Parathyroid adenoma (tissue), 2 donors: ENCODE measurements at regions not wholly inside any gene's neighbourhood (a gene's known extent, or its start where the extent isn't known, plus 50 kb on each side); places are given as distances from the start of the nearest gene placed in this dataset.

ENCODE experiments used
- H2AFZ ChIP-seq: fragments of 300-600 bp; sonication (generic); one replicate; pipeline ENCODE4 v1.7.0; 2017; ENCODE audit warnings: antibody characterized with exemption, mild to moderate bottlenecking
- H3K27ac ChIP-seq: fragments of 300-600 bp; sonication (generic); one replicate; pipeline ENCODE4 v1.7.0; 2017
- H3K27me3 ChIP-seq: fragments of 300-600 bp; sonication (generic); one replicate; pipeline ENCODE4 v1.7.0; 2017; ENCODE audit warnings: low read length; ENCODE audit not compliant: control insufficient read depth, insufficient read depth
- H3K36me3 ChIP-seq: fragments of 300-600 bp; sonication (generic); one replicate; pipeline ENCODE4 v1.7.0; 2017; ENCODE audit warnings: low read length; ENCODE audit not compliant: control insufficient read depth, insufficient read depth
- H3K4me1 ChIP-seq: fragments of 300-600 bp; sonication (generic); one replicate; pipeline ENCODE4 v1.7.0; 2017; ENCODE audit warnings: control low read depth
- H3K4me2 ChIP-seq: fragments of 300-600 bp; sonication (generic); one replicate; pipeline ENCODE4 v1.7.0; 2017; ENCODE audit warnings: low read length
- H3K4me3 ChIP-seq: fragments of 300-600 bp; sonication (generic); one replicate; pipeline ENCODE4 v1.7.0; 2017; ENCODE audit warnings: low read depth, low read length
- H3K79me2 ChIP-seq: fragments of 300-600 bp; sonication (generic); one replicate; pipeline ENCODE4 v1.7.0; 2017; ENCODE audit warnings: control low read depth
- H3K9ac ChIP-seq: fragments of 300-600 bp; sonication (generic); one replicate; pipeline ENCODE4 v1.7.0; 2017; ENCODE audit warnings: mild to moderate bottlenecking
- H3K9me3 ChIP-seq: fragments of 300-600 bp; sonication (generic); one replicate; pipeline ENCODE4 v1.7.0; 2017; ENCODE audit warnings: low read length; ENCODE audit not compliant: control insufficient read depth
- TF ChIP-seq, protein P1 (sequence below): fragments of 300-600 bp; sonication (generic); IDR thresholded peaks from one replicate; pipeline ENCODE4 v1.7.0; 2017; ENCODE audit warnings: antibody characterized with exemption, mild to moderate bottlenecking
- donor health status: primary hyperparathyroidism.

DNA sequence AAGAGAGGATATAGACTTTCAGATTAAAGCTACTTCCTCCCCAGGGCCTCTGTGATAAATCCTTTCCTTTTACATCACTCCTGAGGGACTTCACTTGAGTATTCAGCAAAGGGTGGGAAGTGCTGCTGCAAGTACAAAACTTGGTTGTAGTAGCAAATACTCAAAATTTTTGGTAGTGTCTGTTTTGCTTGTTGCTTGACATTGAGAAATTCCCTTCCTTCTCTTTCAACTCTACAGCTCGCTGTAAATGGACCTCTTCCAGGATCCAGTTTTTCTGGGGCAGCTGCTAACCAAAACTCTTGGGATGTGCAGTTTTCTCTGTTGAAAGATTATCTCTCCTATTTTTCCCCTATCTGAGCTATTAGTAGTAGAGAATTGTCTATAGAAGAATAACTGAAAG lies 472.0 kb downstream of the CD109 start:
- Histone ChIP-seq H3K79me2 (no peaks in the 10 kb centered on the region), H3K9ac (no peak overlapping the region), H3K27ac (no peak overlapping the region), H3K4me2 (no peak overlapping the region), H3K4me3 (no peak overlapping the region), H3K27me3 (no peaks in the 10 kb centered on the region), H3K36me3 (no peaks in the 10 kb centered on the region), H2AFZ (no peak overlapping the region), H3K9me3 (no peaks in the 10 kb centered on the region), H3K4me1 (no peaks in the 10 kb centered on the region)
- TF ChIP-seq, protein P1, sequence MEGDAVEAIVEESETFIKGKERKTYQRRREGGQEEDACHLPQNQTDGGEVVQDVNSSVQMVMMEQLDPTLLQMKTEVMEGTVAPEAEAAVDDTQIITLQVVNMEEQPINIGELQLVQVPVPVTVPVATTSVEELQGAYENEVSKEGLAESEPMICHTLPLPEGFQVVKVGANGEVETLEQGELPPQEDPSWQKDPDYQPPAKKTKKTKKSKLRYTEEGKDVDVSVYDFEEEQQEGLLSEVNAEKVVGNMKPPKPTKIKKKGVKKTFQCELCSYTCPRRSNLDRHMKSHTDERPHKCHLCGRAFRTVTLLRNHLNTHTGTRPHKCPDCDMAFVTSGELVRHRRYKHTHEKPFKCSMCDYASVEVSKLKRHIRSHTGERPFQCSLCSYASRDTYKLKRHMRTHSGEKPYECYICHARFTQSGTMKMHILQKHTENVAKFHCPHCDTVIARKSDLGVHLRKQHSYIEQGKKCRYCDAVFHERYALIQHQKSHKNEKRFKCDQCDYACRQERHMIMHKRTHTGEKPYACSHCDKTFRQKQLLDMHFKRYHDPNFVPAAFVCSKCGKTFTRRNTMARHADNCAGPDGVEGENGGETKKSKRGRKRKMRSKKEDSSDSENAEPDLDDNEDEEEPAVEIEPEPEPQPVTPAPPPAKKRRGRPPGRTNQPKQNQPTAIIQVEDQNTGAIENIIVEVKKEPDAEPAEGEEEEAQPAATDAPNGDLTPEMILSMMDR, result no peak

DNA sequence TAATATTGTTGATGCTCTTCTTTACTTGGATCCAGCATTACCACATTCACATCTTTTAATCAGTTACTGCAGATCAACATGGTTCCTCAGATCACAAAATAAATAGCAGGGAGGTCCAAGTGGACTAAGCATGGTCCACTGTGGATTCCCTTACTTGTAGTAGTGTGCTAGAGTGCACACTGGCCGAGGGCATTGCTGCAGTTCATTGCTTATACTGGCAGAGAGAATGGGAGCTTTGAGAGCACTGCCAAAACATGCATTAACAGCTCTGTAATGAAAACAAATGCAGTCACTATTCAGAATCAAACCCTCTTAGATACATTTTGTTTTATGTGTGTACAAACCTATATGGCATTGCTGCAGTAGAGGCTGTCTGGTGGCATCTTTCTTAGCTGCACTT lies 471.5 kb downstream of the CD109 start:
- Histone ChIP-seq H3K4me2 (no peak overlapping the region), H2AFZ (no peak overlapping the region), H3K4me1 (no peaks in the 10 kb centered on the region), H3K9ac (no peak overlapping the region), H3K36me3 (no peaks in the 10 kb centered on the region), H3K27ac (no peak overlapping the region), H3K79me2 (no peaks in the 10 kb centered on the region), H3K4me3 (no peak overlapping the region), H3K9me3 (no peaks in the 10 kb centered on the region), H3K27me3 (no peaks in the 10 kb centered on the region)
- TF ChIP-seq, protein P1, result no peak

DNA sequence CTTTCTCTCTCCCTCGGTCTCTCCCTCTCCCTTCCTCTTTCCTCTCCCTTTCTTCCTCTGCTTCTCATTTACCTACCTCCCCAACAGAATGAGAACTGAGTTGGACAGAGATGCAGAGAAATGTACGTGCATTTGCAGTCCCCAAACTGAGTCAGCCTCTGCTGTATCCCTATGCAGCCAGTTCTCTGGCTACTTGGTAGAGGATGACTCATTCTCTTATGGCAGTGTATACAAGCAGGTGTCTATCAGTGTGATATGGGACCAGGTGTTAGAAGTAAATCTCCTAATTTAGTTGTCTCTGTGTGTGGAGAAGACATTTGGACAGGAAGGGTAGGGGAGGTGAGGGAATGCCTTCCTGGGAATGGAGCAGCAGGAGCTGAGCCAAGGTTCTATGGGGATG lies 470.8 kb downstream of the CD109 start:
- H3K9me3 ChIP-seq, result no peaks in the 10 kb centered on the region
- no peak overlapping the region for H2AFZ ChIP-seq
- no peak overlapping the region for H3K4me3 ChIP-seq
- TF ChIP-seq, protein P1, result no peak
- H3K79me2 ChIP-seq, result no peaks in the 10 kb centered on the region
- no peaks in the 10 kb centered on the region for H3K27me3 ChIP-seq
- H3K36me3 ChIP-seq, result no peaks in the 10 kb centered on the region
- H3K4me1 ChIP-seq, result no peaks in the 10 kb centered on the region
- H3K4me2 ChIP-seq, result no peak overlapping the region
- H3K27ac ChIP-seq, result no peak overlapping the region
- no peak overlapping the region for H3K9ac ChIP-seq

DNA sequence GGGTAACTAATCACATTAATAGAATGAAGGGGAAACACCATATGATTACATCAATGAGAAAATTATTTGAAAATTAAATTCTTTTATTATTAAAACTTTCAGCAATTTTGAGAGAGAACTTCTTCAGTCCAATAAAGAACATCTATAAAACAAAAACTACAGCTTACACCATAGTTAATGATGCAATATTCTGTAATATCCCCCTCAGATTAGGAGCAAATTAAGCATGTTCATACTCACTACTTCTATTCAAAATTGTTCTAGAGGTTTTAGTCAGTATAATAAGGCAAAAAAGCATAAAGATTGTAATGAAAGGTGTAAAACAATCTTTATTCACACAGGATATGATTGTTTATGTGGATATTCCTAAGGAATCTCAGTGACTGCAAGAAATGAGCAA lies 465.4 kb downstream of the CD109 start:
- H3K4me1 ChIP-seq, result no peaks in the 10 kb centered on the region
- no peaks in the 10 kb centered on the region for H3K36me3 ChIP-seq
- H3K9ac ChIP-seq, result no peak overlapping the region
- no peak overlapping the region for H3K4me2 ChIP-seq
- H3K27ac ChIP-seq, result no peak overlapping the region
- no peaks in the 10 kb centered on the region for H3K79me2 ChIP-seq
- H3K27me3 ChIP-seq, result no peaks in the 10 kb centered on the region
- TF ChIP-seq, protein P1, result no peak
- no peak overlapping the region for H3K4me3 ChIP-seq
- no peaks in the 10 kb centered on the region for H3K9me3 ChIP-seq
- no peak overlapping the region for H2AFZ ChIP-seq

DNA sequence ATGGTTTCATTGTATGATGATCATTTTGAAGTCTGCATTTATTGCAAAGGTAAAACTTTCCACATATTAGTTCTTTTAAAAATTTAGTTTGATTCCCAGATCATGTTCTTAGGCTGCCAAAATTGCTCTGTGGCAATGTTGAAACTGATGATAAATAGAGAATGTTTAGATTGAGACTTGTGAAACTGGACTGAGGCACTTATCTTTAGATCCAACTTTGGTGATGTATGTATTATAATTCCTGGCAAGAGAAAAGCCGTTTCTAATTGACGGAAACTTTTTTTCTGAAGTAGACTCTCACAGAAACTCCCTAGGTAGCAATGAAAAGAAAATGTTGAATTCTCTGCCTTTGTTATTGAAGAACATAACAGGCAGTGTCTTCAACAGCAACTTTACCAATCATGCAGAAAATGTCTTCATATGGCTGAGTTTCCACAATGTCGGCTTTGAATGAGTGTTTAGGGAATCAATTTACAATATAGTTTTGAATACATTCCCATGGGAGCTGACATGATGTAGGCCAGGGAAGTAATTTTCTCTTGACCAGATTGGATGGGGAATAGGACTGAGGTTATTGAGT lies 456.2 kb downstream of the CD109 start:
- Histone ChIP-seq H3K9me3 (no peaks in the 10 kb centered on the region), H3K9ac (no peak overlapping the region), H2AFZ (no peak overlapping the region), H3K79me2 (no peaks in the 10 kb centered on the region), H3K4me1 (no peaks in the 10 kb centered on the region), H3K36me3 (no peaks in the 10 kb centered on the region), H3K4me2 (no peak overlapping the region), H3K4me3 (no peak overlapping the region), H3K27me3 (no peaks in the 10 kb centered on the region), H3K27ac (no peak overlapping the region)
- TF ChIP-seq, protein P1, result no peak
